ENCODE measurements at regions not wholly inside any gene's neighbourhood (a gene's known extent, or its start where the extent isn't known, plus 50 kb on each side); places are given as distances from the start of the nearest gene placed in this dataset.

- no peak for DNase-seq
These were observed 123.1 kb upstream of the RASSF8 start for GRCh38 chr12:25835385-25835784.

- no peak for DNase-seq
These were observed 120.5 kb upstream of the RASSF8 start for GRCh38 chr12:25838007-25838406.

DNA sequence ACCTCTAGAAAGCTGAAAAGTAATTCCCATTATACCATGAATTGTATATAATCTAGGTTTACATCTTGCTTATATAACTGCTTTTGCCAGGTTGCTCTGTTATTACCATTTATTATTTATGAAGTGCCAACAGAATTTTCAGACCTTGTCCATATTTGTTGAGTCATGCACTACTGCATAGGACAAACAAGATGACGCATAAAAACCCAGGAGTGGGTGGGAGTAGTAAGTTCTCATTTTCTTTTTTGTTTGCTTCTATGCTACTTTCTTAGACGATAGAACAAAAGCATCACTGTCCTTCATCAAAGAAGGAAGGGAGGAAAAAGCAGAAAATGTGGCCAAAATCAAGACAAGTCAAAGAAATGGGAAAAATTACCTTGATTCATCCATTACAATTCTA is 119.0 kb upstream of the RASSF8 start:
- no peak for DNase-seq

DNA sequence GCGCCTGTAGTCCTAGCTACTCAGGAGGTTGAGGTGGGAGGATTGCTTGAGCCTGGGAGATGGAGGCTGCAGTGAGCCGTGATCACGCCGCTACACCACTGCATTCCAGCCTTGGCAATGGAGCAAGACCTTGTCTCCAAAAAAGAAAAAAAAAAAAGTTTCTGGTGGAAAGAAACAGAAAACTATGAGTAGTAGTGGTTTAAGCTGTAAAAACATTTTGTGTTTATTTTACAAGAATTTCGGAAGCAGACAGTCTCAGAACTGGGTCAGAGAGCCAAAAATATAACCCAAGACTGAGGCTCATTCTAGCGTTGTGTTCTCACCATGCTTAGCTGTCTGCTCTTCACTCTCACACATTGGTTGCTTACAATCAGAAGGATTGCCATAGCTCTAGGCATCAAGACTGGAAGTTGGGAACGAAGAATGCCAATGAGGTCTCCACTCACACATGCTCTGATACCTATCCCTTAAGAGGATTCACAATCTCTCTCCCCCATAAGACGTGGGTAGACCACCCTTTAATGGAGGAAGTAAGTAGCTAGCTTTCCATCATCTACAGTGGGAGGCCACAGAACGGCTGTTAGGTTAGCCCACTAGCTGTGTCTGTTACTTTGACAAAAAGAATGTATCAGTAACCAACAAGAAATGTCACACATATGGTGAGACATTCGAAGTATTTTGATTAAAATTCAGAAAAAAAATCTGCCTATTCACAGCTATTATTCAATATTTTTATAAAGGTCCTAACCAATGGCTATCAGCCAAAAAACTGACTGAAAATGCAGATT is 117.6 kb upstream of the RASSF8 start:
- no peak for DNase-seq

DNA sequence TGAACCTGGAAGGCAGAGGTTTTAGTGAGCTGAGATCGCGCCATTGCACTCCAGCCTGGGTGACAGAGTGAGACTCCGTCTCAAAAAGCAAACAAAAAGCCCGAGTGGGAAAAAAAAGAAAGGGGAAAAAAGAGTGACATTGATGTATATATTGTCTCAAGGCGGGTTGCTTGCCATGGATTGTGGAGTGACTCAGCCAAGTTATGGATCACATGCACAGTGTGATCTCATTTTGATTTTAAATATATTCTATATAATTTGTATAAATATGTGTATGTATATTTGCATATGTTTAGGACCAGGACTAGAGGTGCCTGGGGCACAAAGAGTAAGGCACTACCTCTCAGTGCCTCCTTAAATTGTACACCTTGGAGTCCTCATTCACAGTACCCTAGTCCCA is 116.2 kb upstream of the RASSF8 start:
- no peak for DNase-seq

GRCh38 chr12:25843976-25844375 is 114.5 kb upstream of the RASSF8 start:
- no peak for DNase-seq

DNA sequence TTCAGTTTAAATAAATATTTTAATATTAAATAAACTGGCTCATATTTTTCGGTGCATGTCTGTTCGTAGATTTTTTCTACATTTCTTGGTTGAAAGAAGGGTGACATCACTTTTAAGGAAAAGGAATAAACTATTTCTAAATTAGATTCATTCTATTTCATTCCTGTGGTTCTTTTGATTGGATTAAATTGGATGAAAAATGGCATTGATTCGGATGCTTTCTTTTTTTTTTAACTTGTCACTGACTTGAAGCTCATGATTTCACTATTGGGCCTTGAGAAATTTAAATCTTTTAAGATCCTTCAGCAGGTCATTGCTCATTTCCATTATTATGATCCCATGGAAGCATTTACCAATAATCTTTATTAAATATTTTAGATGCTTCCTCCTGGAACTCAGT is 113.1 kb upstream of the RASSF8 start:
- no peak for DNase-seq

- no peak for DNase-seq
These were observed 105.7 kb upstream of the RASSF8 start for GRCh38 chr12:25852792-25853191.

DNA sequence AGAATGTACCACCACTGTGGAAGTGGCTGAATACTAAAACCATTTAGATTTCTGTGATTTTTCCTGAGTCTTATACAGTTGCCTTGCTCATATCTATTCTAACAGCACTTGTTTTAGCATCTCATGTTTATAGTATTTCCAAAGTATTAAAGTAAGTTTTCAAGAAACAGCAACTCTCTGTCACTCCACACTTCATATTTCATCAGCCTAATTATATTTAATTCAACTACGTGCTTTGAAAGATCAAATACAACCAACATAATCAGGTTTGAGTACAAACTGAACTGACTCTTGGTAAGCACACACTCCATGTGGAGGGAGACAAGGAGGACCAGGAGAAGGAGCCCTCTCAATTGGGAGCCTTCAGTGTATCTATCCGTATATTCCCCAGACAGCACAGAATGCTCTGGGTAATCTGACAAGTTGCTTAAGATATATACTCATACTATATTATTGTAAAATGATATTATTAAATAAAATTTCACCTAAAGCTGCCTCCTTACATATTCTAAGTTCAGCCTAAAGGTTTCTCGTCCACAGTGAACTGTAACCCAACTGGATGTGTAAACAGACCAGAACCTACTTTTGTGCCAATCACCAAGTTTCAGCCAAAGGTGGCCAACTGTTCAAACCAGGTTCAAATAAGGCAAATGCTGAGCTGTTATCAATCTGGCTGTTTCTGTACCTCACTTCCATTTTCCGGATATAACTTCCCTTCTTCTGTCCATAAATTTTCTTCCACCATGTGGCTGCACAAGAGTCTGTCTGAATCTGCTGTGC is 105.0 kb upstream of the RASSF8 start:
- no peak for DNase-seq

GRCh38 chr12:25854991-25855390 is 103.5 kb upstream of the RASSF8 start:
- no peak for DNase-seq

GRCh38 chr12:25855716-25856115 is 102.8 kb upstream of the RASSF8 start:
- no peak for DNase-seq

- peak; percentile 40 for DNase-seq
These were observed 98.5 kb upstream of the RASSF8 start for GRCh38 chr12:25859976-25860375.

DNA sequence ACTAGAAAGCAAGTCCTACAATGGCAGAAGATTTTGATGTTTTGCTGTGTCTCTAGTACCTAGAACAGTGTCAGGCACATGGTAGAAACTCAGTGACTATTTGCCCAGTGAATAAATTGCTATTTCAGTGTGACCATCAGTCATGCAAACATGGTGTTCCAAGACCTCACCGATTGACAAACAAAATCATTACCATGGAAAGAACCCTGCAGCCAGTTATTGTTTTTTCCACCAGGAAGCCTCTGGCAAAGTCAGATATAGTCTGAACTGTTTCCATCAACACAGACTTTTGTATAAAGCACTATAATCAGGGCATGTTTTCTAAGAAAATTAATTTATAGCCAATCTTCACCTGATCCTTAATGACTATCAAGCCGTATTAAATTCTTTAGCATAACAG is 97.3 kb upstream of the RASSF8 start:
- DNase-seq: no peak

DNA sequence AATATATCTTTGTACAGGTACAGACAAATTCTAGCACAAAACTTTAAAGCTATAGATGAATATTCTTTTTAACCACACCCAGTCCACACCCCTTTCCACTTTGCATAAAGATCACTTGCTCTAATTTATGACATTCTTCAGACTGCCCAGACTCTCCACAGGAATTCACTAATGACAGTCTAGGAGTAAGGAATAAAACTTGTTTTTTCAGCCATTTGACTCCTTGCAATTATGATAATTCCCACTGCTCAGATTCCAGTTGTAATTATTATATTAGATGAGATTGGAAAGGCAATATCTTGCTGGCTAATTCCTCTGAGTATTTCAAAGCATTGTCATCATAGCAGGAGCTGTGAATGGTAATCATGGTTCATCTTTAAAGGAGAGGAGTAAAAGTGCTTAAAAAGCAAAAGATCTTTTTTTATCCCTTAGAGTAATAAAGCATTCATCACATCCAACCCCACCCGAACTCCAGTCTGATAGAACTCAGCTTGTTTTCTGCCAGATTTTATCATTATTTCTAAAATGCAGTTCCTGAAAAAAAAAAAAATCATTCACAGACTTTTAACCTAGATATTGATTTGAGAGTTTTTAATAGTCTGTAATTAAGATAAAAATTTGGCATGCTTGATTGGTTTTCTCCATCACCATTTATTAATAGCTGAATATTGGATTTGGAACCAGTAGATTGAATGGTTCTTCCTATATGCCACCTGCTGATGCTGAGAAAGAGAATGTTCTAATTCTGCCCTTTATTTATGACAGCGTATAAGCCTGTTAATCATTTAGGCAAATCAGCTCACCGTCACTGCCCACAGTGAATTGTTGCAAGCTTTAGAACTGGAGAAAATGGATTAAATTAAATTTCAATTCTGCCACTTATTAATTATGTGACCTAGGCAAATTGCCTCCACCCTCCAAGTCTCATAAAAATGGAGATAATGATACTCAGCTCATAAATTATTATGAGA is 93.9 kb upstream of the RASSF8 start:
- no peak for DNase-seq

GRCh38 chr12:25866586-25867378 is 91.7 kb upstream of the RASSF8 start:
- no peak for DNase-seq

DNA sequence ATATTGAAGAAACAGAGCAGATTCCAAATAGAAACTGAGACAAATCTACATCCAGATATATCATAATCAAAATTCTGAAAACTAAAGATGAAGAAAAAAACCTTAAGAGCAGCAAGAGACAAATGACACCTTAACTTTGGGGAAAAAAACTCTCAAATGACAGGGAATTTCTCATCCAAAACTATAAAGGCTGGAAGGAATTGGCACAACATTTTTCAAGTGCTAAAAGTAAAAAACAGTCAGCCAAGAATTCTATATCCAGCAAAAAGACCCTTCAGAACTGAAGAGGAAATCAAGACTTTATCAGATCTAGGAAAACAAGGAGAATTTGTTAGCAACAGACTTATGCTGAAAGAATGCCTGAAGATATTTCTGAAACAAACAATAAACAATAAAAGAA is 90.3 kb upstream of the RASSF8 start:
- DNase-seq: no peak

- DNase-seq: no peak
These were observed 86.3 kb upstream of the RASSF8 start for GRCh38 chr12:25872137-25872536.

- DNase-seq: no peak
These were observed 82.8 kb upstream of the RASSF8 start for GRCh38 chr12:25875661-25876060.

DNA sequence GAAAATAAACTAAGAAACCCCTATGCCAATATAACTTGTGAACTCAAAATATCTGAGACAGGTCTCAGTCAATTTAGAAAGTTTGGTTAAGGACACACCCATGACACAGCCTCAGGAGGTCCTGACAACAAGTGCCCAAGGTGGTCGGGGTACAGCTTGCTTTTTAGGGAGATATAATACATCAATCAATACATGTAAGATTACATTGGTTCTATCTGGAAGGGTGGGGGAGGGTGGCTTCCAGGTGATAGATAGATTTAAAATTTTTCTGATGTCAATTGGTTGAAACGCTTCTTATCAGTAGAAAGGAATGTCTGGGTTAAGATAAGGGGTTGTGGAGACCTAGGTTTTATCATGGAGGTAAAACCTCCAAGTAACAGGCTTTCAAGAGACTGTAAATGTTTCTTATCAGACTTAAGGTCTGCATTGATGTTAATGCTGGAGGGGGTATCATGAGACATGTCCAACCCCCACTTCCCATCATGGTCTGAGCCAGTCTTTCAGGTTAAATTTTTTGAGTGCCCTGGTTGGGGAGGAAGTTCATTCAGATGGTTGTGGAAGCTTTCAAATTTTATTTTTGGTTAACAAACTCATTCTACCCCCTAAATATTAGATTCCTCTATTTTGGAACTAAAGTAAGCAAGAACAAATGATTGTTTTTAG is 82.0 kb upstream of the RASSF8 start:
- DNase-seq: no peak

GRCh38 chr12:25877446-25877845 is 81.0 kb upstream of the RASSF8 start:
- no peak for DNase-seq

- DNase-seq: no peak
These were observed 76.2 kb upstream of the RASSF8 start for GRCh38 chr12:25882266-25882665.

Measured in CD4-positive, alpha-beta T cell treated with Interferon gamma for 1 hour (primary cell).